ENCODE measurements at regions not wholly inside any gene's neighbourhood (a gene's known extent, or its start where the extent isn't known, plus 50 kb on each side); places are given as distances from the start of the nearest gene placed in this dataset.

DNA sequence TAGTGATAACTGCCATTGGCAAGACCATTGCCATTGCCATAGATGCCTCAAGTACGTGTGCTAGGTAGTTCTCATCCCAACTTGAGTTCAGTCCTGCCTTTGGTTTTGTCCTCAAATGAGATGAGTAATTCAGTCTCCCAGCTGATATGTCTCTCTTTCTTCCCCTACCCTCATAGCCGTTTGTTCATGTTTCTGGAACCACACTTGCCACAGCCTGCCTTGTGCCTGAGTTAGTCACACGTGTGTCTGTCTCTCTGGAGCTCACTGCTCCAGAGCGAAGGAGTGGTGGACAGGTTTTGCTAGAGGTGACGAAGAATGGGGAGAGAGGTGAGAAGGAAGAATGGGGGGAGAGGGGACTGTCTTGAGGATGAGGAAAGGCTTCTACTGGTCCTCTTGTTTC is 88.0 kb upstream of the IGF1R start:
- TF ChIP-seq, protein P1, sequence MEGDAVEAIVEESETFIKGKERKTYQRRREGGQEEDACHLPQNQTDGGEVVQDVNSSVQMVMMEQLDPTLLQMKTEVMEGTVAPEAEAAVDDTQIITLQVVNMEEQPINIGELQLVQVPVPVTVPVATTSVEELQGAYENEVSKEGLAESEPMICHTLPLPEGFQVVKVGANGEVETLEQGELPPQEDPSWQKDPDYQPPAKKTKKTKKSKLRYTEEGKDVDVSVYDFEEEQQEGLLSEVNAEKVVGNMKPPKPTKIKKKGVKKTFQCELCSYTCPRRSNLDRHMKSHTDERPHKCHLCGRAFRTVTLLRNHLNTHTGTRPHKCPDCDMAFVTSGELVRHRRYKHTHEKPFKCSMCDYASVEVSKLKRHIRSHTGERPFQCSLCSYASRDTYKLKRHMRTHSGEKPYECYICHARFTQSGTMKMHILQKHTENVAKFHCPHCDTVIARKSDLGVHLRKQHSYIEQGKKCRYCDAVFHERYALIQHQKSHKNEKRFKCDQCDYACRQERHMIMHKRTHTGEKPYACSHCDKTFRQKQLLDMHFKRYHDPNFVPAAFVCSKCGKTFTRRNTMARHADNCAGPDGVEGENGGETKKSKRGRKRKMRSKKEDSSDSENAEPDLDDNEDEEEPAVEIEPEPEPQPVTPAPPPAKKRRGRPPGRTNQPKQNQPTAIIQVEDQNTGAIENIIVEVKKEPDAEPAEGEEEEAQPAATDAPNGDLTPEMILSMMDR (conservative IDR thresholded peaks at IDR 0.05; ENCODE audit: low read depth, low read length): no peak
- no peak for TF ChIP-seq EZH2 (IDR thresholded peaks at IDR 0.05; ENCODE audit: low read length, unreplicated experiment)
- TF ChIP-seq EZH2phosphoT487 (IDR thresholded peaks at IDR 0.05; ENCODE audit: borderline replicate concordance, low read length): no peak
